Esophagus muscularis mucosa (tissue), 4 donors: ENCODE measurements at regions not wholly inside any gene's neighbourhood (a gene's known extent, or its start where the extent isn't known, plus 50 kb on each side); places are given as distances from the start of the nearest gene placed in this dataset.

Experiments
- CTCF ChIP-seq, 3 experiments: fragments of 200-600 bp in 2 of 3; fragments of 450-650 bp in 1 of 3; sonication (generic) in 2 of 3; IDR thresholded peaks; one replicate each; pipeline ENCODE4 v1.5.1; 2017 to 2019; ENCODE audit warnings: antibody characterized with exemption in 3 of 3, mild to moderate bottlenecking in 2 of 3, moderate library complexity in 1 of 3
- EP300 ChIP-seq: sonication (generic); formaldehyde crosslinking; IDR thresholded peaks from one replicate; pipeline ENCODE4 v1.6.1; 2017; ENCODE audit warnings: antibody characterized with exemption
- POLR2A ChIP-seq: fragments of 450-650 bp; IDR thresholded peaks from one replicate; pipeline ENCODE4 v1.6.1; 2017; ENCODE audit warnings: antibody characterized with exemption, moderate library complexity, mild to moderate bottlenecking, low read depth

GRCh38 chr2:144572977-144573376 lies 53.1 kb upstream of the ZEB2 start:
- TF ChIP-seq CTCF (IDR thresholded peaks at IDR 0.05) (no peak), POLR2A (no peak), EP300 (no peak)
